GM12878 (cell line): ENCODE measurements at regions not wholly inside any gene's neighbourhood (a gene's known extent, or its start where the extent isn't known, plus 50 kb on each side); places are given as distances from the start of the nearest gene placed in this dataset.

ENCODE experiments used
- ATAC-seq: fragments of 200-7000 bp; cut with Tn5 transposase; 3 replicates; pipeline ENCODE4 v1.9.1; 2020; ENCODE audit warnings: mild to moderate bottlenecking, moderate library complexity
- BruUV-seq: library from RNA; stranded (reverse); fragments of 400-500 nt; replicated peaks from 2 replicates; lab custom pipeline; 2021; lab: Mats Ljungman, UMichigan
- CTCF ChIA-PET: fragments of 300-600 bp; sonication (Branson Sonifier 250); formaldehyde crosslinking; extraction: SDS; loops from one replicate; lab custom pipeline; 2021; ENCODE audit warnings: inconsistent platforms; lab: Yijun Ruan, JAX
- POLR2A ChIA-PET: fragments of 350-600 bp; formaldehyde crosslinking; extraction: SDS; loops from one replicate; lab custom pipeline; 2021; ENCODE audit warnings: inconsistent platforms; lab: Charles Lee
- RAD21 ChIA-PET: fragments of 300-600 bp; sonication (Branson Sonifier 250); formaldehyde crosslinking; loops from one replicate; lab custom pipeline; 2023; ENCODE audit warnings: antibody characterized with exemption; ENCODE audit not compliant: unreplicated experiment; lab: Charles Lee
- SMC1A ChIA-PET: fragments of 300-600 bp; sonication (Branson Sonifier 250); formaldehyde crosslinking; loops from one replicate; lab custom pipeline; 2023; ENCODE audit not compliant: unreplicated experiment, uncharacterized antibody; lab: Charles Lee
- DNase-seq: peaks from one replicate; pipeline ENCODE4 v3.0.0-alpha.2; 2011; ENCODE audit warnings: low read depth, low spot score
- FAIRE-seq: peaks from 3 replicates; lab custom pipeline; 2011; peaks lifted over from hg19 to GRCh38; lab: Jason Lieb, UNC
- H2AFZ ChIP-seq: 2 replicates; pipeline ENCODE4 v1.6.0; 2011; ENCODE audit warnings: low read depth, low read length, control low read depth; ENCODE audit not compliant: control insufficient read depth
- H3K27ac ChIP-seq: 2 replicates; pipeline ENCODE4 v1.5.1; 2011; ENCODE audit warnings: control low read depth; ENCODE audit not compliant: control insufficient read depth, insufficient read depth
- H3K27me3 ChIP-seq, 2 experiments: replicated peaks in 1 of 2; 2 replicates each; pipeline versions ENCODE4 v1.6.0 to v1.6.1; 2011; ENCODE audit warnings: low read length in 1 of 2; ENCODE audit not compliant: control insufficient read depth in 2 of 2, insufficient read depth in 2 of 2
- H3K36me3 ChIP-seq, 2 experiments: 2 replicates each; pipeline ENCODE4 v1.5.1; 2011; ENCODE audit warnings: low read length in 1 of 2; ENCODE audit not compliant: control insufficient read depth in 2 of 2, insufficient read depth in 2 of 2
- H3K4me1 ChIP-seq: 2 replicates; pipeline ENCODE4 v1.6.1; 2011; ENCODE audit warnings: mild to moderate bottlenecking, low read length, moderate library complexity, mixed read lengths; ENCODE audit not compliant: control insufficient read depth, insufficient read depth
- H3K4me2 ChIP-seq: 2 replicates; pipeline ENCODE4 v1.6.0; 2011; ENCODE audit warnings: control low read depth; ENCODE audit not compliant: control insufficient read depth, insufficient read depth
- H3K4me3 ChIP-seq: fragments of 200-600 bp; sonication (generic); 2 replicates; pipeline ENCODE4 v1.5.1; 2016
- H3K79me2 ChIP-seq: 2 replicates; pipeline ENCODE4 v1.6.0; 2011; ENCODE audit warnings: low read length; ENCODE audit not compliant: control insufficient read depth, insufficient read depth
- H3K9ac ChIP-seq: 2 replicates; pipeline ENCODE4 v1.8.0; 2011; ENCODE audit warnings: low read length, control low read depth, mixed read lengths; ENCODE audit not compliant: control insufficient read depth, insufficient read depth
- H3K9me3 ChIP-seq: replicated peaks from 3 replicates; pipeline ENCODE4 v1.5.1; 2011; ENCODE audit warnings: mild to moderate bottlenecking, low read length; ENCODE audit not compliant: control insufficient read depth, insufficient read depth
- H4K20me1 ChIP-seq: 2 replicates; pipeline ENCODE4 v1.6.0; 2011; ENCODE audit not compliant: control insufficient read depth, insufficient read depth
- ATF7 ChIP-seq: fragments of 450-650 bp; IDR thresholded peaks from 2 replicates; pipeline ENCODE4 v1.6.1; 2016; ENCODE audit warnings: low read depth, mild to moderate bottlenecking
- CBX5 ChIP-seq: sonication (generic); IDR thresholded peaks from 2 replicates; pipeline ENCODE4 v1.6.1; 2016; ENCODE audit warnings: low read depth, moderate library complexity, mild to moderate bottlenecking, inconsistent platforms
- CHD2 ChIP-seq: IDR thresholded peaks from 2 replicates; pipeline ENCODE4 v1.6.1; 2011; ENCODE audit warnings: low read depth, low read length, improper control_type of control experiment, borderline replicate concordance
- CHD4 ChIP-seq: fragments of 200-600 bp; sonication (generic); IDR thresholded peaks from 2 replicates; pipeline ENCODE4 v1.6.1; 2016; ENCODE audit warnings: mild to moderate bottlenecking
- CTCF ChIP-seq, 3 experiments: IDR thresholded peaks in 2 of 3; conservative IDR thresholded peaks in 1 of 3; 2 replicates each; pipeline ENCODE4 v1.5.1; 2011; ENCODE audit warnings: low read depth in 3 of 3, low read length in 3 of 3, mild to moderate bottlenecking in 3 of 3, control low read depth in 2 of 3, moderate library complexity in 2 of 3, inconsistent platforms in 1 of 3, mixed read lengths in 1 of 3; ENCODE audit not compliant: control insufficient read depth in 2 of 3, insufficient read depth in 1 of 3; ENCODE audit errors: extremely low read depth in 1 of 3
- DPF2 ChIP-seq: fragments of 450-650 bp; IDR thresholded peaks from 2 replicates; pipeline ENCODE4 v1.6.1; 2017; ENCODE audit warnings: mild to moderate bottlenecking
- ETV6 ChIP-seq, 2 experiments: fragments of 450-650 bp in 1 of 2; IDR thresholded peaks in 1 of 2; conservative IDR thresholded peaks in 1 of 2; 2 replicates each; pipeline ENCODE4 v1.6.1; 2014; ENCODE audit warnings: antibody characterized with exemption in 1 of 2, borderline replicate concordance in 1 of 2, low read depth in 1 of 2, mild to moderate bottlenecking in 1 of 2, moderate library complexity in 1 of 2
- JUNB ChIP-seq: IDR thresholded peaks from 2 replicates; pipeline ENCODE4 v1.6.1; 2016; ENCODE audit warnings: antibody characterized with exemption, mild to moderate bottlenecking
- NFIC ChIP-seq: IDR thresholded peaks from 2 replicates; pipeline ENCODE4 v1.6.1; 2012; ENCODE audit warnings: low read depth, mild to moderate bottlenecking, inconsistent platforms, low read length, moderate library complexity
- NFYA ChIP-seq: IDR thresholded peaks from 2 replicates; pipeline ENCODE4 v1.6.1; 2011; ENCODE audit warnings: low read depth, mild to moderate bottlenecking, low read length, improper control_type of control experiment, borderline replicate concordance
- NR2C2 ChIP-seq: IDR thresholded peaks from 2 replicates; pipeline ENCODE4 v1.6.1; 2011; ENCODE audit warnings: borderline replicate concordance, low read depth; ENCODE audit not compliant: control insufficient read depth, insufficient read length
- POLR2A ChIP-seq: IDR thresholded peaks from 2 replicates; pipeline ENCODE4 v1.6.1; 2011; ENCODE audit warnings: low read depth, mild to moderate bottlenecking, low read length
- RAD21 ChIP-seq: IDR thresholded peaks from 2 replicates; pipeline ENCODE4 v1.6.1; 2011; ENCODE audit warnings: mild to moderate bottlenecking, low read depth, low read length, moderate library complexity; ENCODE audit not compliant: insufficient read depth
- RBBP5 ChIP-seq: fragments of 200-600 bp; sonication (generic); conservative IDR thresholded peaks from 2 replicates; pipeline ENCODE4 v1.6.1; 2016
- SIX5 ChIP-seq: IDR thresholded peaks from 2 replicates; pipeline ENCODE4 v1.6.1; 2011; ENCODE audit warnings: mild to moderate bottlenecking, low read depth, low read length, moderate library complexity; ENCODE audit not compliant: severe bottlenecking
- SMC3 ChIP-seq: IDR thresholded peaks from 2 replicates; pipeline ENCODE4 v1.6.1; 2011; ENCODE audit warnings: low read length, improper control_type of control experiment, borderline replicate concordance
- SP1 ChIP-seq: IDR thresholded peaks from one replicate; pipeline ENCODE4 v1.6.1; 2011; ENCODE audit warnings: low read depth, low read length
- ZBED1 ChIP-seq: IDR thresholded peaks from 2 replicates; pipeline ENCODE4 v1.6.1; 2016; ENCODE audit warnings: borderline replicate concordance
- ZNF622 ChIP-seq: fragments of 450-650 bp; IDR thresholded peaks from 2 replicates; pipeline ENCODE4 v1.6.1; 2017; ENCODE audit warnings: mild to moderate bottlenecking, inconsistent platforms
- WGBS: methylation state at CpG from one replicate; pipeline ENCODE4 v1.1.6; 2016; ENCODE audit warnings: low lambda C conversion rate; ENCODE audit not compliant: insufficient replicate concordance, insufficient coverage; ENCODE audit errors: missing lambda C conversion rate; 5-methylcytosine and 5-hydroxymethylcytosine counted together
- in situ Hi-C: fragments of 300-500 bp; cut with MboI; formaldehyde crosslinking; loops from 9 replicates; pipeline ENCODE4 v1.14.3; 2018; ENCODE audit warnings: mixed read lengths
- intact Hi-C: fragments of 100-400 bp; cut with micrococcal nuclease; formaldehyde crosslinking; loops from one replicate; pipeline ENCODE4 v1.14.2; 2022; ENCODE audit not compliant: unreplicated experiment
- TF ChIP-seq, protein P1 (sequence below): fragments of 450-650 bp; IDR thresholded peaks from 2 replicates; pipeline ENCODE4 v1.6.1; 2014; ENCODE audit warnings: mild to moderate bottlenecking
- TF ChIP-seq, protein P2 (sequence below): fragments of 450-650 bp; IDR thresholded peaks from 2 replicates; pipeline ENCODE4 v1.6.1; 2017; ENCODE audit warnings: antibody characterized with exemption, mild to moderate bottlenecking, moderate library complexity

DNA sequence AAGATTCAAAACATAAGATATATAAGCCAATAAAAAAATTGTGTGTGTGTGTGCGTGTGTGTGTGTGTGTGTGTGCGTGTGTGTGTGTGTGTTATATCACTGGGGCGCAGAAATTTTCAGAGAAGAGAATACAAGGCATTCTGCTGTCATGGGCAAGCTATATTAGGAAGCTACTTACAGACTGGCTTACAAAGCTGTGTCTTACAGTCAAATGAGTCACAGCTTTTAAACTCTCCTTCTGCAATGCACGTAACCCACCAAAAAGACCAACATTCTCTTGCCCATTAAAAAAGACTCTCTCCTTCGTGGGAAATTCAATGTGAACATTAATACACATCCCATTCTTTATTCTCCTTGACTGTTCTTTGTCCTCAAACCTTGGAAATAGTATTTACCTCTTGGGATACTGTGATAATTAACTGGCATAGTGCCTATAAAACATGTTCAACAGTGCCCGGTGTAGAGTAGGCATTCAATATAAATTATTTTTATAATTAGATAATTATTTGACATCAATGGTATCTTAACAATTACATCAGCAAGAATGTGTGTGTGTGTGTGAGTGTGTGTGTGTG, 860.4 kb upstream of the SOX9 start (continued):
- no peak for TF ChIP-seq CTCF (IDR thresholded peaks at IDR 0.05 in 2 of 3, conservative IDR thresholded peaks at IDR 0.05 in 1 of 3; ENCODE audit: control insufficient read depth in 2 of 3, extremely low read depth in 1 of 3, insufficient read depth in 1 of 3, low read depth in 3 of 3, low read length in 3 of 3)
- no peak for TF ChIP-seq NR2C2
- TF ChIP-seq POLR2A = no peak
- TF ChIP-seq NFIC = no peak
- no peak for TF ChIP-seq RBBP5
- TF ChIP-seq CHD2 = no peak
- TF ChIP-seq DPF2 = no peak
- no peak for TF ChIP-seq SIX5
- TF ChIP-seq, all 136 proteins: peak for 0

GRCh38 chr17:71262586-71262985, 858.2 kb upstream of the SOX9 start:
- Histone ChIP-seq H3K4me1 (no peaks in the 10 kb centered on the region), H3K36me3 (no peaks in the 10 kb centered on the region), H3K4me3 (no peak overlapping the region), H3K27me3 (no peaks in the 10 kb centered on the region), H3K9me3 (no peaks in the 10 kb centered on the region), H3K27ac (no peak overlapping the region), H4K20me1 (no peaks in the 10 kb centered on the region), H3K4me2 (no peak overlapping the region), H3K9ac (no peak overlapping the region), H3K79me2 (no peaks in the 10 kb centered on the region), H2AFZ (no peak overlapping the region)
- ATAC-seq (no peak), DNase-seq (no peak), FAIRE-seq (no peak)
- POLR2A ChIA-PET = no interaction called here
- 46% methylated on average over 3 of the region's 3 CpGs for WGBS
- RAD21 ChIA-PET = no interaction called here
- intact Hi-C loops = no loop called here
- CTCF ChIA-PET = no interaction called here
- BruUV-seq = no TSS peak
- TF ChIP-seq ETV6 (conservative IDR thresholded peaks at IDR 0.05 in 1 of 2, IDR thresholded peaks at IDR 0.05 in 1 of 2; ENCODE audit: borderline replicate concordance in 1 of 2, low read depth in 1 of 2) = no peak
- no peak for TF ChIP-seq RAD21
- no peak for TF ChIP-seq JUNB
- TF ChIP-seq, protein P1, sequence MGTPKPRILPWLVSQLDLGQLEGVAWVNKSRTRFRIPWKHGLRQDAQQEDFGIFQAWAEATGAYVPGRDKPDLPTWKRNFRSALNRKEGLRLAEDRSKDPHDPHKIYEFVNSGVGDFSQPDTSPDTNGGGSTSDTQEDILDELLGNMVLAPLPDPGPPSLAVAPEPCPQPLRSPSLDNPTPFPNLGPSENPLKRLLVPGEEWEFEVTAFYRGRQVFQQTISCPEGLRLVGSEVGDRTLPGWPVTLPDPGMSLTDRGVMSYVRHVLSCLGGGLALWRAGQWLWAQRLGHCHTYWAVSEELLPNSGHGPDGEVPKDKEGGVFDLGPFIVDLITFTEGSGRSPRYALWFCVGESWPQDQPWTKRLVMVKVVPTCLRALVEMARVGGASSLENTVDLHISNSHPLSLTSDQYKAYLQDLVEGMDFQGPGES = no peak
- TF ChIP-seq, protein P2, sequence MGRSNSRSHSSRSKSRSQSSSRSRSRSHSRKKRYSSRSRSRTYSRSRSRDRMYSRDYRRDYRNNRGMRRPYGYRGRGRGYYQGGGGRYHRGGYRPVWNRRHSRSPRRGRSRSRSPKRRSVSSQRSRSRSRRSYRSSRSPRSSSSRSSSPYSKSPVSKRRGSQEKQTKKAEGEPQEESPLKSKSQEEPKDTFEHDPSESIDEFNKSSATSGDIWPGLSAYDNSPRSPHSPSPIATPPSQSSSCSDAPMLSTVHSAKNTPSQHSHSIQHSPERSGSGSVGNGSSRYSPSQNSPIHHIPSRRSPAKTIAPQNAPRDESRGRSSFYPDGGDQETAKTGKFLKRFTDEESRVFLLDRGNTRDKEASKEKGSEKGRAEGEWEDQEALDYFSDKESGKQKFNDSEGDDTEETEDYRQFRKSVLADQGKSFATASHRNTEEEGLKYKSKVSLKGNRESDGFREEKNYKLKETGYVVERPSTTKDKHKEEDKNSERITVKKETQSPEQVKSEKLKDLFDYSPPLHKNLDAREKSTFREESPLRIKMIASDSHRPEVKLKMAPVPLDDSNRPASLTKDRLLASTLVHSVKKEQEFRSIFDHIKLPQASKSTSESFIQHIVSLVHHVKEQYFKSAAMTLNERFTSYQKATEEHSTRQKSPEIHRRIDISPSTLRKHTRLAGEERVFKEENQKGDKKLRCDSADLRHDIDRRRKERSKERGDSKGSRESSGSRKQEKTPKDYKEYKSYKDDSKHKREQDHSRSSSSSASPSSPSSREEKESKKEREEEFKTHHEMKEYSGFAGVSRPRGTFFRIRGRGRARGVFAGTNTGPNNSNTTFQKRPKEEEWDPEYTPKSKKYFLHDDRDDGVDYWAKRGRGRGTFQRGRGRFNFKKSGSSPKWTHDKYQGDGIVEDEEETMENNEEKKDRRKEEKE = no peak
- no peak for TF ChIP-seq CBX5
- no peak for TF ChIP-seq ATF7
- no peak for TF ChIP-seq ZBED1
- TF ChIP-seq NFYA = no peak
- TF ChIP-seq SP1 = no peak
- TF ChIP-seq ZNF622 = no peak
- TF ChIP-seq CHD4 = no peak
- no peak for TF ChIP-seq SMC3
- SMC1A ChIA-PET = no interaction called here
- in situ Hi-C loops = no loop called here
